ENCODE measurements at regions not wholly inside any gene's neighbourhood (a gene's known extent, or its start where the extent isn't known, plus 50 kb on each side); places are given as distances from the start of the nearest gene placed in this dataset.

DNA sequence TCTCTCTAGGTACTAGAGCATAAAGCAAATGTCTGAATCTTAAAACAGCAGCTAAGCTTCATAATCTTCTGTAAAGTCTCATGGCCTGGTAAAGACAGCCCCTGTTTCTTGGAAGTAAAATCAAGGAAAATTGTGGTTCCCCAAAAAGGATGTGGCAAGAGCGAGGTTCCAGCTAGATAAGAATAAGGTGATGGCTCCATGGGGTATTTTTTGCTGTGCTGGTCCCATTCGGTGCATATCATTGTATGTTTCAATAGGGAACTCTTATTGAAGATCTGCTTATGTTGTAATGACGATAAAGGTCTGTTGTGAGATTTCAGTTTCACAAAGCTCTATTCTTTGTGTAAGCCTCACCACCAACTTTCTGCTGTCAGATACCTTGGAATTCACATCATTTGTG, 316.9 kb upstream of the NOCT start:
- H3K27ac ChIP-seq: no peak overlapping the region
- H3K9ac ChIP-seq (ENCODE audit: insufficient read length): no peak overlapping the region
- TF ChIP-seq POLR2AphosphoS5 (IDR thresholded peaks at IDR 0.05; ENCODE audit: borderline replicate concordance, low read depth, low read length): no peak
- no peak for TF ChIP-seq EZH2 (IDR thresholded peaks at IDR 0.05)
- no peak for TF ChIP-seq FOXP2 (optimal IDR thresholded peaks at IDR 0.05; ENCODE audit: control extremely low read depth, extremely low read length, insufficient read depth)
- no peak overlapping the region for H3K4me3 ChIP-seq
- DNase-seq (ENCODE audit: low read depth, low spot score): no peak
- no peaks in the 10 kb centered on the region for H3K9me3 ChIP-seq (ENCODE audit: low read depth, low read length)
- H3K36me3 ChIP-seq (ENCODE audit: insufficient read depth, low read length): no peaks in the 10 kb centered on the region

- TF ChIP-seq POLR2AphosphoS5 (IDR thresholded peaks at IDR 0.05; ENCODE audit: borderline replicate concordance, low read depth, low read length) (no peak), EZH2 (IDR thresholded peaks at IDR 0.05) (no peak), FOXP2 (optimal IDR thresholded peaks at IDR 0.05; ENCODE audit: control extremely low read depth, extremely low read length, insufficient read depth) (no peak)
- no peak overlapping the region for H3K9ac ChIP-seq (ENCODE audit: insufficient read length)
- H3K27ac ChIP-seq: no peak overlapping the region
- H3K9me3 ChIP-seq (ENCODE audit: low read depth, low read length): no peaks in the 10 kb centered on the region
- no peak for DNase-seq (ENCODE audit: low read depth, low spot score)
- H3K4me3 ChIP-seq: no peak overlapping the region
- H3K36me3 ChIP-seq (ENCODE audit: insufficient read depth, low read length): no peaks in the 10 kb centered on the region
Measured at GRCh38 chr4:138697851-138698250, 317.7 kb upstream of the NOCT start.

DNA sequence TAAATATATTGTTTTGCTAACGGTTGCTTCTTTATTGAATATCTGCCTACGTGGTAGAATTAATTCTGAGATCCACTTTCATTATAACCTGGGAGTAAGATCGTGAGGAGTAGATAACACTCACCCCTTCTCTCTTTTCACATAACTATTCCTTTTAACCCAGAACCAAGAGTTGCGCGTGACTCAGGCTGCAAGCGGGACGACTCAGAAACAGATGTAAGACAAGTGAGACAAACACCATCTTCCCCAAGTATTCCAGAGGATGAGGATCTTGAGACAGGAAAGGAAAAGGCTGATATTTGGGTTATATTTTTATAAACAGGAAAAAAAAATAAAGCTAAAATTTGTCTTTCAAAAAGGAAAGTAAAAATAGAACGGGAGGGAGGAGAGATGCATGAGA, 318.8 kb upstream of the NOCT start:
- no peaks in the 10 kb centered on the region for H3K36me3 ChIP-seq (ENCODE audit: insufficient read depth, low read length)
- H3K9ac ChIP-seq (ENCODE audit: insufficient read length): no peak overlapping the region
- no peak overlapping the region for H3K27ac ChIP-seq
- no peak for DNase-seq (ENCODE audit: low read depth, low spot score)
- no peak overlapping the region for H3K4me3 ChIP-seq
- no peak for TF ChIP-seq EZH2 (IDR thresholded peaks at IDR 0.05)
- H3K9me3 ChIP-seq (ENCODE audit: low read depth, low read length): no peaks in the 10 kb centered on the region

- Histone ChIP-seq H3K36me3 (ENCODE audit: insufficient read depth, low read length) (no peaks in the 10 kb centered on the region), H3K27ac (no peak overlapping the region), H3K9me3 (ENCODE audit: low read depth, low read length) (no peaks in the 10 kb centered on the region), H3K4me3 (no peak overlapping the region), H3K9ac (ENCODE audit: insufficient read length) (no peak overlapping the region)
- no peak for DNase-seq (ENCODE audit: low read depth, low spot score)
- no peak for TF ChIP-seq FOXP2 (optimal IDR thresholded peaks at IDR 0.05; ENCODE audit: control extremely low read depth, extremely low read length, insufficient read depth)
- TF ChIP-seq EZH2 (IDR thresholded peaks at IDR 0.05): no peak
- no peak for TF ChIP-seq POLR2AphosphoS5 (IDR thresholded peaks at IDR 0.05; ENCODE audit: borderline replicate concordance, low read depth, low read length)
Measured at GRCh38 chr4:138696058-138696457, 319.5 kb upstream of the NOCT start.

DNA sequence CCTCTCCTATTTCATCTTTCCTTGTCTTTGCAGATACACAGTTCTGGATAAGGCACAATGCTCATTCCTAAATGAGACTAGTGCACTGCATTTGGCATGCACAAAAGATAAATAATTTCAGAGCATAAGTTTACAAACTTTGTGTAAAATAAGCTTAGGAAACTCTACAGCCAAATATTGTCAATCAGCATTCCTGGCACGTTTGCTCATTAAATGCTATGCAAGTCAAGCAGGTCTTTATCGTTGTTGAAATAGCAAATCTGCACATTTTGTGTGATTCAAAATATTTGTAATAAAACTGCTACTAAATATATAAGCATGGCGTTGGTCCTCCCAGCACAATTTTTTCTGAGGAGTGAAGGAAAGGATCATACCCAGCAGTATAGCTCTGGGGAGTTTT, 322.1 kb upstream of the NOCT start:
- H3K36me3 ChIP-seq (ENCODE audit: insufficient read depth, low read length): no peaks in the 10 kb centered on the region
- DNase-seq (ENCODE audit: low read depth, low spot score): no peak
- TF ChIP-seq FOXP2 (optimal IDR thresholded peaks at IDR 0.05; ENCODE audit: control extremely low read depth, extremely low read length, insufficient read depth): no peak

GRCh38 chr4:138692411-138692810, 323.2 kb upstream of the NOCT start:
- H3K9me3 ChIP-seq (ENCODE audit: low read depth, low read length): no peaks in the 10 kb centered on the region
- no peak for TF ChIP-seq FOXP2 (optimal IDR thresholded peaks at IDR 0.05; ENCODE audit: control extremely low read depth, extremely low read length, insufficient read depth)
- TF ChIP-seq POLR2AphosphoS5 (IDR thresholded peaks at IDR 0.05; ENCODE audit: borderline replicate concordance, low read depth, low read length): no peak
- no peak for TF ChIP-seq EZH2 (IDR thresholded peaks at IDR 0.05)

More for the DNA sequence above, 322.1 kb upstream of the NOCT start:
- H3K9ac ChIP-seq (ENCODE audit: insufficient read length): no peak overlapping the region
- no peaks in the 10 kb centered on the region for H3K9me3 ChIP-seq (ENCODE audit: low read depth, low read length)
- 0 out of 2 replicates have a peak overlapping the region, but pooled peaks have one; percentile 6 for H3K4me3 ChIP-seq
- no peak overlapping the region for H3K27ac ChIP-seq

DNA sequence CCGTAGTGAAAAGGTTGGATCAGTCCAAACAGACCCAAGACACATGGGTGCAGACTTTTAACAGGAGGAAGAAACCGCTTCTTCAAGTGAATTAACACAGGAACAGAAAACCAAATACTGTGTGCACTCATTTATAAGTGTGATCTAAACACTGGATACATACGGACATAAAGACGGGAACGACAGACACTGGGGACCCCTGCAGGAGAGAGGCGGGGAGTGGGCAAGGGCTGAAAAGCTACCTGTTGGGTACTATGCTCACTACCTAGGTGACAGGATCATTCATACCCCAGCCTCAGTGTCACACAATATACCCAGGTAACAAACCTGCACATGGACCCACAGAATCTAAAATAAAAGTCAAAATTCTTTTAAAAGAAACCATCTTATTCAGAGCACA, 326.0 kb upstream of the NOCT start:
- Histone ChIP-seq H3K9me3 (ENCODE audit: low read depth, low read length) (no peaks in the 10 kb centered on the region), H3K36me3 (ENCODE audit: insufficient read depth, low read length) (no peaks in the 10 kb centered on the region), H3K27ac (no peak overlapping the region), H3K4me3 (no peak overlapping the region), H3K9ac (ENCODE audit: insufficient read length) (no peak overlapping the region)
- no peak for TF ChIP-seq FOXP2 (optimal IDR thresholded peaks at IDR 0.05; ENCODE audit: control extremely low read depth, extremely low read length, insufficient read depth)
- TF ChIP-seq EZH2 (IDR thresholded peaks at IDR 0.05): no peak
- TF ChIP-seq POLR2AphosphoS5 (IDR thresholded peaks at IDR 0.05; ENCODE audit: borderline replicate concordance, low read depth, low read length): no peak
- no peak for DNase-seq (ENCODE audit: low read depth, low spot score)

More at GRCh38 chr4:138692411-138692810, 323.2 kb upstream of the NOCT start:
- Histone ChIP-seq H3K27ac (no peak overlapping the region), H3K4me3 (no peak overlapping the region), H3K9ac (ENCODE audit: insufficient read length) (no peak overlapping the region), H3K36me3 (ENCODE audit: insufficient read depth, low read length) (no peaks in the 10 kb centered on the region)
- no peak for DNase-seq (ENCODE audit: low read depth, low spot score)

DNA sequence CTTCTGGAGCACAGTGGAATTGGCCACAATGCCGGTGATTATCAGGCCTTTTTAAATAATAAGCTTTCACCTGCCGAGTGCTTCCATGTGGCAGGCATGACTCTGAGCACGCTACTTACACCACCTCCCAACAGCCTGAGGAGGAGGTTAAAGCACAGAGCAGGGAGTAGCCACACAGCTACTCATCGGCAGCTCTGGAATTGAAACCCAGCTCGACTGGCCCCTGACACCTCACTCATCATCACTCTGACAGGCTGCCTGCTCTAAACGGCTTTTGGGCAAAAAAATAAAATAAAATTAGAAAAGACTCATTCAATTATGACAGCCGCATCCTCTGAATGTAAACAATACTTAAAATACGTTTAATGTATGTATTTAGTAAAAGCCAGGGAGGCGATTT, 326.4 kb upstream of the NOCT start:
- Histone ChIP-seq H3K27ac (no peak overlapping the region), H3K9me3 (ENCODE audit: low read depth, low read length) (no peaks in the 10 kb centered on the region), H3K9ac (ENCODE audit: insufficient read length) (no peak overlapping the region), H3K4me3 (no peak overlapping the region), H3K36me3 (ENCODE audit: insufficient read depth, low read length) (no peaks in the 10 kb centered on the region)
- no peak for TF ChIP-seq POLR2AphosphoS5 (IDR thresholded peaks at IDR 0.05; ENCODE audit: borderline replicate concordance, low read depth, low read length)
- no peak for TF ChIP-seq FOXP2 (optimal IDR thresholded peaks at IDR 0.05; ENCODE audit: control extremely low read depth, extremely low read length, insufficient read depth)
- no peak for TF ChIP-seq EZH2 (IDR thresholded peaks at IDR 0.05)
- no peak for DNase-seq (ENCODE audit: low read depth, low spot score)

GRCh38 chr4:138688408-138689085, 327.0 kb upstream of the NOCT start:
- TF ChIP-seq FOXP2 (optimal IDR thresholded peaks at IDR 0.05; ENCODE audit: control extremely low read depth, extremely low read length, insufficient read depth) (no peak), POLR2AphosphoS5 (IDR thresholded peaks at IDR 0.05; ENCODE audit: borderline replicate concordance, low read depth, low read length) (no peak), EZH2 (IDR thresholded peaks at IDR 0.05) (no peak)
- no peak overlapping the region for H3K9ac ChIP-seq (ENCODE audit: insufficient read length)
- H3K36me3 ChIP-seq (ENCODE audit: insufficient read depth, low read length): no peaks in the 10 kb centered on the region
- no peak overlapping the region for H3K27ac ChIP-seq
- H3K4me3 ChIP-seq: no peak overlapping the region
- H3K9me3 ChIP-seq (ENCODE audit: low read depth, low read length): no peaks in the 10 kb centered on the region
- DNase-seq (ENCODE audit: low read depth, low spot score): no peak
